SK-N-SH (cell line): ENCODE measurements at regions not wholly inside any gene's neighbourhood (a gene's known extent, or its start where the extent isn't known, plus 50 kb on each side); places are given as distances from the start of the nearest gene placed in this dataset.

Experiments used
- CTCF ChIA-PET: fragments of 300-600, 350-600 bp; formaldehyde crosslinking; extraction: SDS; loops from one replicate; lab custom pipeline; 2021; lab: Yijun Ruan, JAX
- POLR2A ChIA-PET: fragments of 350-600 bp; sonication (Branson Sonifier 250); formaldehyde crosslinking; extraction: SDS; loops from one replicate; lab custom pipeline; 2020; ENCODE audit warnings: antibody characterized with exemption, inconsistent platforms; lab: Yijun Ruan, JAX
- DNase-seq: peaks from one replicate; pipeline ENCODE4 v3.0.0; 2012
- H2AFZ ChIP-seq: fragments of 200-600 bp; sonication (generic); 2 replicates; pipeline ENCODE4 v1.8.1; 2016; ENCODE audit warnings: antibody characterized with exemption, mild to moderate bottlenecking, low read depth
- H3F3A ChIP-seq: fragments of 200-600 bp; sonication (generic); replicated peaks from 2 replicates; pipeline ENCODE3; 2016; ENCODE audit warnings: antibody characterized with exemption, mild to moderate bottlenecking; ENCODE audit not compliant: insufficient read depth
- H3K27ac ChIP-seq, 2 experiments: fragments of 200-500 bp in 1 of 2; fragments of 200-600 bp in 1 of 2; sonication (Bioruptor generic) in 1 of 2; sonication (generic), shearing (Covaris generic) in 1 of 2; 2 replicates each; pipeline versions ENCODE4 v1.5.1 to v1.6.1; 2014 to 2016; ENCODE audit warnings: low read depth in 2 of 2, inconsistent platforms in 1 of 2, low read length in 1 of 2, mild to moderate bottlenecking in 1 of 2, mixed read lengths in 1 of 2
- H3K27me3 ChIP-seq: fragments of 200-600 bp; sonication (generic), shearing (Covaris generic); 2 replicates; pipeline ENCODE4 v1.6.1; 2016; ENCODE audit warnings: mixed run types; ENCODE audit not compliant: insufficient read depth
- H3K36me3 ChIP-seq, 2 experiments: fragments of 200-500 bp in 1 of 2; fragments of 200-600 bp in 1 of 2; sonication (Bioruptor generic) in 1 of 2; sonication (generic) in 1 of 2; replicated peaks in 1 of 2; 2 replicates each; pipeline versions ENCODE3 to v1.5.1; 2014 to 2016; ENCODE audit warnings: low read length in 1 of 2, mild to moderate bottlenecking in 1 of 2; ENCODE audit not compliant: insufficient read depth in 2 of 2, control insufficient read depth in 1 of 2
- H3K4me1 ChIP-seq, 2 experiments: fragments of 200-500 bp in 1 of 2; fragments of 200-600 bp in 1 of 2; sonication (Bioruptor generic) in 1 of 2; sonication (generic), shearing (Covaris generic) in 1 of 2; 2 replicates each; pipeline versions ENCODE4 v1.5.1 to v1.6.1; 2014 to 2016; ENCODE audit warnings: low read depth in 1 of 2, low read length in 1 of 2, mixed run types in 1 of 2; ENCODE audit not compliant: insufficient read depth in 2 of 2, control insufficient read depth in 1 of 2
- H3K4me2 ChIP-seq: fragments of 200-600 bp; sonication (generic), shearing (Covaris generic); 2 replicates; pipeline ENCODE4 v1.6.1; 2017; ENCODE audit warnings: mixed run types
- H3K4me3 ChIP-seq, 2 experiments: fragments of 200-500 bp in 1 of 2; fragments of 200-600 bp in 1 of 2; sonication (Bioruptor generic) in 1 of 2; sonication (generic), shearing (Covaris generic) in 1 of 2; 2 replicates each; pipeline versions ENCODE4 v1.5.1 to v1.8.1; 2014 to 2016; ENCODE audit warnings: low read depth in 2 of 2, inconsistent platforms in 1 of 2, low read length in 1 of 2, mild to moderate bottlenecking in 1 of 2, mixed read lengths in 1 of 2, moderate library complexity in 1 of 2
- H3K79me2 ChIP-seq: fragments of 200-600 bp; sonication (generic); 2 replicates; pipeline ENCODE4 v1.8.1; 2017; ENCODE audit warnings: mild to moderate bottlenecking; ENCODE audit not compliant: insufficient read depth
- H3K9ac ChIP-seq: fragments of 200-600 bp; sonication (generic); 2 replicates; pipeline ENCODE4 v1.6.1; 2017; ENCODE audit warnings: mixed run types
- H3K9me2 ChIP-seq: fragments of 200-600 bp; sonication (generic); 2 replicates; pipeline ENCODE4 v1.6.1; 2017; ENCODE audit warnings: mixed run types
- H3K9me3 ChIP-seq: fragments of 200-600 bp; sonication (generic); 2 replicates; pipeline ENCODE4 v1.6.1; 2017; ENCODE audit warnings: mixed run types, mild to moderate bottlenecking, moderate library complexity
- H4K20me1 ChIP-seq: fragments of 200-600 bp; sonication (generic); 2 replicates; pipeline ENCODE4 v1.6.1; 2017; ENCODE audit warnings: mild to moderate bottlenecking, mixed run types; ENCODE audit not compliant: insufficient read depth
- CHD2 ChIP-seq: fragments of 150-350 bp; IDR thresholded peaks from 2 replicates; pipeline ENCODE4 v1.6.1; 2018; ENCODE audit warnings: low read length; ENCODE audit not compliant: partially characterized antibody
- CTCF ChIP-seq: fragments of 200-600 bp; sonication (generic); IDR thresholded peaks from 2 replicates; pipeline ENCODE4 v1.6.1; 2017; ENCODE audit warnings: antibody characterized with exemption, mild to moderate bottlenecking, moderate library complexity
- EP300 ChIP-seq, 2 experiments: IDR thresholded peaks; 2 replicates each; pipeline versions ENCODE4 v1.4.0 to v1.6.1; 2012; ENCODE audit warnings: borderline replicate concordance in 1 of 2, low read depth in 1 of 2, low read length in 1 of 2
- EZH2phosphoT487 ChIP-seq: fragments of 200-600 bp; sonication (generic); IDR thresholded peaks from 2 replicates; pipeline ENCODE4 v1.6.1; 2017; ENCODE audit warnings: low read depth, mixed run types, mild to moderate bottlenecking, antibody characterized with exemption, moderate library complexity, borderline replicate concordance
- FOSL2 ChIP-seq: IDR thresholded peaks from 2 replicates; pipeline ENCODE4 v1.4.0; 2012; ENCODE audit warnings: low read depth, mild to moderate bottlenecking, moderate library complexity, borderline replicate concordance
- FOXJ3 ChIP-seq: sonication (generic); formaldehyde crosslinking; IDR thresholded peaks from 2 replicates; pipeline ENCODE4 v1.5.1; 2020; ENCODE audit warnings: mild to moderate bottlenecking, missing genetic modification reagents
- GATA2 ChIP-seq: sonication (generic); formaldehyde crosslinking; IDR thresholded peaks from 2 replicates; pipeline ENCODE4 v1.5.0; 2020; ENCODE audit warnings: mild to moderate bottlenecking, missing genetic modification reagents
- IRF3 ChIP-seq: fragments of 150-350 bp; IDR thresholded peaks from 2 replicates; pipeline ENCODE4 v1.6.1; 2016; ENCODE audit warnings: mild to moderate bottlenecking, low read depth, low read length
- MEF2A ChIP-seq: IDR thresholded peaks from 2 replicates; pipeline ENCODE4 v1.4.0; 2012; ENCODE audit warnings: low read depth, borderline replicate concordance
- MXI1 ChIP-seq: IDR thresholded peaks from 2 replicates; pipeline ENCODE4 v1.6.1; 2012; ENCODE audit warnings: mild to moderate bottlenecking, low read depth, low read length, improper control_type of control experiment
- NFIC ChIP-seq: IDR thresholded peaks from 2 replicates; pipeline ENCODE4 v1.4.0; 2012; ENCODE audit warnings: borderline replicate concordance
- POLR2AphosphoS5 ChIP-seq: IDR thresholded peaks from 2 replicates; pipeline ENCODE4 v1.6.1; 2012; ENCODE audit warnings: low read depth, low read length
- RAD21 ChIP-seq: IDR thresholded peaks from 2 replicates; pipeline ENCODE4 v1.6.1; 2012; ENCODE audit warnings: mild to moderate bottlenecking, low read length
- RCOR1 ChIP-seq: fragments of 150-350 bp; IDR thresholded peaks from 2 replicates; pipeline ENCODE4 v1.6.1; 2017; ENCODE audit warnings: antibody characterized with exemption, low read length
- RFX5 ChIP-seq: IDR thresholded peaks from 2 replicates; pipeline ENCODE4 v1.6.1; 2012; ENCODE audit warnings: mild to moderate bottlenecking, improper control_type of control experiment, low read length
- SIN3A ChIP-seq: IDR thresholded peaks from 2 replicates; pipeline ENCODE4 v1.6.1; 2012; ENCODE audit warnings: low read depth, mild to moderate bottlenecking, low read length, moderate library complexity, borderline replicate concordance
- TAF1 ChIP-seq: IDR thresholded peaks from 2 replicates; pipeline ENCODE4 v1.6.1; 2012; ENCODE audit warnings: low read depth, mild to moderate bottlenecking, low read length, moderate library complexity, borderline replicate concordance
- TEAD4 ChIP-seq: IDR thresholded peaks from 2 replicates; pipeline ENCODE4 v1.4.0; 2012; ENCODE audit warnings: mild to moderate bottlenecking, borderline replicate concordance; ENCODE audit not compliant: insufficient read depth
- USF1 ChIP-seq: IDR thresholded peaks from 2 replicates; pipeline ENCODE4 v1.4.0; 2012; ENCODE audit warnings: low read depth, borderline replicate concordance
- WGBS: methylation state at CpG from one replicate; pipeline ENCODE4 v1.1.6; 2017; ENCODE audit warnings: low lambda C conversion rate; 5-methylcytosine and 5-hydroxymethylcytosine counted together

- POLR2A ChIA-PET: no interaction called here
- Histone ChIP-seq H3K27me3 (no peaks in the 10 kb centered on the region), H4K20me1 (no peaks in the 10 kb centered on the region), H3K4me3 (no peak overlapping the region), H3K27ac (no peak overlapping the region), H3K9me3 (no peaks in the 10 kb centered on the region), H3K4me1 (no peaks in the 10 kb centered on the region), H3K4me2 (no peak overlapping the region), H3K79me2 (no peaks in the 10 kb centered on the region), H3K9me2 (no peaks in the 10 kb centered on the region), H3K36me3 (no peaks in the 10 kb centered on the region), H3K9ac (no peak overlapping the region), H2AFZ (peak overlapping the region; percentile 19; the same call in 1 of the 2 replicates), H3F3A (no peaks in the 10 kb centered on the region)
- whole genome bisulfite sequencing: 37% methylated on average over 4 of the region's 4 CpGs
- no peak for DNase-seq
- TF ChIP-seq FOXJ3 (CRISPR knock-in tag): no peak
- CTCF ChIA-PET: no interaction called here
Measured at GRCh38 chr4:166257891-166258290, 384.9 kb downstream of the TLL1 start.

GRCh38 chr4:166259081-166259480 is 386.0 kb downstream of the TLL1 start:
- H3F3A ChIP-seq: no peaks in the 10 kb centered on the region
- H3K4me2 ChIP-seq: no peak overlapping the region
- no peaks in the 10 kb centered on the region for H3K27me3 ChIP-seq
- no peak overlapping the region for H3K9ac ChIP-seq
- H3K36me3 ChIP-seq: no peaks in the 10 kb centered on the region
- no peak overlapping the region for H3K4me3 ChIP-seq
- no peak overlapping the region for H3K27ac ChIP-seq
- ChIA-PET CTCF (interaction anchor here (0.7 kb wide), 1 partner anchor 93 kb away, joined by 4 read pairs; no protein-coding TSS in a partner anchor), POLR2A (no interaction called here)
- WGBS: 28% methylated on average over 4 of the region's 4 CpGs
- H3K4me1 ChIP-seq: no peaks in the 10 kb centered on the region
- H3K9me3 ChIP-seq: no peaks in the 10 kb centered on the region
- DNase-seq: no peak
- H2AFZ ChIP-seq: no peak overlapping the region
- no peaks in the 10 kb centered on the region for H3K79me2 ChIP-seq
- TF ChIP-seq EP300 (IDR thresholded peaks at IDR 0.05; ENCODE audit: borderline replicate concordance in 1 of 2, low read depth in 1 of 2, low read length in 1 of 2) (no peak), FOXJ3 (CRISPR knock-in tag) (no peak), RAD21 (no peak), NFIC (no peak), POLR2AphosphoS5 (no peak), CHD2 (no peak), USF1 (no peak), EZH2phosphoT487 (no peak), GATA2 (CRISPR knock-in tag) (no peak), SIN3A (no peak), TAF1 (no peak), FOSL2 (no peak), IRF3 (no peak), TEAD4 (no peak), RCOR1 (no peak), MXI1 (no peak), MEF2A (no peak), CTCF (no peak), RFX5 (no peak)
- H3K9me2 ChIP-seq: no peaks in the 10 kb centered on the region
- no peaks in the 10 kb centered on the region for H4K20me1 ChIP-seq
